Immature natural killer cell (primary cell): ENCODE measurements at regions not wholly inside any gene's neighbourhood (a gene's known extent, or its start where the extent isn't known, plus 50 kb on each side); places are given as distances from the start of the nearest gene placed in this dataset.
"Not testable (repeated sequence)": the region's sequence is repeated elsewhere in the genome, so short reads cannot be mapped to it uniquely, and the experiment has no call there.

Source experiments
- DNase-seq, 3 donors: peaks; one replicate each; pipeline ENCODE4 v3.0.0; 2022; ENCODE audit warnings: mixed read lengths in 1 of 3
- H3K27ac Mint-ChIP-seq, 6 donors: one replicate each; pipeline ENCODE4 v1.8.0; 2020; ENCODE audit warnings: mixed read lengths in 6 of 6, mild to moderate bottlenecking in 5 of 6, inconsistent platforms in 4 of 6, moderate library complexity in 3 of 6
- H3K27me3 Mint-ChIP-seq, 3 donors: one replicate each; pipeline ENCODE4 v1.8.0; 2020 to 2021; ENCODE audit warnings: low read depth in 3 of 3, mild to moderate bottlenecking in 3 of 3, mixed read lengths in 3 of 3, moderate library complexity in 3 of 3, inconsistent platforms in 1 of 3
- H3K36me3 Mint-ChIP-seq, 3 donors: one replicate each; pipeline ENCODE4 v1.8.0; 2020; ENCODE audit warnings: mixed read lengths in 3 of 3, inconsistent platforms in 2 of 3, mild to moderate bottlenecking in 2 of 3
- H3K4me1 Mint-ChIP-seq, 2 donors: one replicate each; pipeline ENCODE4 v1.8.0; 2020; ENCODE audit warnings: inconsistent platforms in 2 of 2, mild to moderate bottlenecking in 2 of 2, mixed read lengths in 2 of 2, moderate library complexity in 1 of 2
- H3K4me3 Mint-ChIP-seq, 5 donors: one replicate each; pipeline ENCODE4 v1.8.0; 2020; ENCODE audit warnings: mild to moderate bottlenecking in 5 of 5, mixed read lengths in 5 of 5, inconsistent platforms in 3 of 5, moderate library complexity in 3 of 5
- H3K9me3 Mint-ChIP-seq, 6 donors: one replicate each; pipeline ENCODE4 v1.8.0; 2020; ENCODE audit warnings: mild to moderate bottlenecking in 6 of 6, mixed read lengths in 6 of 6, inconsistent platforms in 4 of 6, moderate library complexity in 3 of 6

DNA sequence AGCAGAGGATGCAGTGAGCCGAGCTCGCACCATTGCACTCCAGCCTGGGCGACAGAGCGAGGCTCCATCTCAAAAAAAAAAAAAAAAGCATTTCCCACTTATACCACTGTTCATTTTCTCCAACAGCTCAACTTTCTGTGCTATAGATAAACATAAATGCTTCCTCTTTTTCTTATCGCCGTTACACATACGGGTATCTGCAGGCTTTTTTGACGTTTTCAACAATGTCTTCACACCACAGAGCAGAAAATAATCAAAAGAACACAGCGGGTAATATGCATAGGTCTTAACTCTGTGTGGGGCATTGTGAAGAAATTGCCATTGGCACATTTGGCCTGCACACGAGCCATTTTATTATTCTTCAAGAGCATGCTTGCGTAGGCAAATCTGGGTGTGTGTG lies 86.4 kb downstream of the CAPZA3 start:
- H3K27me3 Mint-ChIP-seq, result no peaks in the 10 kb centered on the region
- no peak overlapping the region for H3K4me3 Mint-ChIP-seq
- peaks cover 4 to 21% (median 6%) of the 10 kb centered on the region in 6 donors for H3K9me3 Mint-ChIP-seq
- no peaks in the 10 kb centered on the region for H3K4me1 Mint-ChIP-seq
- H3K36me3 Mint-ChIP-seq, result no peaks in the 10 kb centered on the region
- no peak for DNase-seq
- no peak overlapping the region for H3K27ac Mint-ChIP-seq

GRCh38 chr12:18825138-18825537 lies 87.2 kb downstream of the CAPZA3 start:
- Mint-ChIP-seq H3K27me3 (no peaks in the 10 kb centered on the region), H3K27ac (no peak overlapping the region), H3K4me1 (no peaks in the 10 kb centered on the region), H3K4me3 (no peak overlapping the region), H3K9me3 (peaks cover 4 to 17% (median 9%) of the 10 kb centered on the region in 6 donors), H3K36me3 (no peaks in the 10 kb centered on the region)
- no peak for DNase-seq

DNA sequence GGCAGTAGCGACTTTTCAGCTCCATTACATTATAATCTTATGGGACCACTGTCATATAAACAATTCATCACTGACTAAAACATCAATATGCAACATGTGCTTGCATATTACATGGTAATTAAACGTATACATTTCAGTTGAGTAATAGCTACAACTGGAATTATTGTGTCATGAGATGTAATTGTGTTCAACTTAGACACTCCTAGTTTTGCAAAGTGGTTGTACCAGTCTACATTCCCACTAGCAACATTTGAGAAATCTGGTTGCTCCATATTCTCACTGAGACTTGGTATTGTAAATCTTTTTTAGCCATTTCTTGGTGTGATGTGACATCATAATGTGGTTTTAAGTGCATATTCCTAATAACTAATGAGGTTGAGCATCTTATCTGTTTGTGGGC lies 90.0 kb downstream of the CAPZA3 start:
- peaks cover 0 to 2% (median 0%) of the 10 kb centered on the region in 3 donors for H3K27me3 Mint-ChIP-seq
- no peaks in the 10 kb centered on the region for H3K36me3 Mint-ChIP-seq
- no peaks in the 10 kb centered on the region for H3K4me1 Mint-ChIP-seq
- H3K9me3 Mint-ChIP-seq, result peaks cover 3 to 30% (median 14%) of the 10 kb centered on the region in 6 donors
- H3K27ac Mint-ChIP-seq, result no peak overlapping the region
- DNase-seq, result no peak
- no peak overlapping the region for H3K4me3 Mint-ChIP-seq

GRCh38 chr12:18828483-18828882 lies 90.6 kb downstream of the CAPZA3 start:
- H3K36me3 Mint-ChIP-seq, result no peaks in the 10 kb centered on the region
- H3K27me3 Mint-ChIP-seq, result peaks cover 0 to 2% (median 0%) of the 10 kb centered on the region in 3 donors
- DNase-seq, result no peak
- no peak overlapping the region for H3K4me3 Mint-ChIP-seq
- no peaks in the 10 kb centered on the region for H3K4me1 Mint-ChIP-seq
- no peak overlapping the region for H3K27ac Mint-ChIP-seq
- H3K9me3 Mint-ChIP-seq, result peaks cover 3 to 30% (median 15%) of the 10 kb centered on the region in 6 donors

DNA sequence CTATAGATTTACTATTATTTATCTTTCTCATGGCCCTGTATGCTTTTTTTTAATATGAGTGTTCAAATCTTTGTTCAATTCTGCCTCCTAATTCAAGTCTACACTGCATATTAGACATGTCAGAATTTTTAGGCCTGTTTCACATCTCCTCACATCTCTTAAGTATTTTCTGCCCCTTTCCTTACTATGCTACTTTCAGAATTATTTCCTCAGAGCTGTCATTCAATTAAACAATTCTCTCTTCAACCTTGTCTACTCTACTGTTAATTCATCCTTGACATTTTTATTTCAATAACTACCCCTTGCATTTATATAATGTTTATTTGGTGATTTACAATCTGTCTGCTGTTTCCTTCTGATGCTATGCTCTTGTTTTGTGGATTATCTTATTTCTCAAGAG lies 91.1 kb downstream of the CAPZA3 start:
- no peak overlapping the region for H3K27ac Mint-ChIP-seq
- DNase-seq, result no peak
- peaks cover 3 to 30% (median 15%) of the 10 kb centered on the region in 6 donors for H3K9me3 Mint-ChIP-seq
- H3K4me1 Mint-ChIP-seq, result no peaks in the 10 kb centered on the region
- no peak overlapping the region for H3K4me3 Mint-ChIP-seq
- no peaks in the 10 kb centered on the region for H3K36me3 Mint-ChIP-seq
- peaks cover 0 to 2% (median 0%) of the 10 kb centered on the region in 3 donors for H3K27me3 Mint-ChIP-seq

DNA sequence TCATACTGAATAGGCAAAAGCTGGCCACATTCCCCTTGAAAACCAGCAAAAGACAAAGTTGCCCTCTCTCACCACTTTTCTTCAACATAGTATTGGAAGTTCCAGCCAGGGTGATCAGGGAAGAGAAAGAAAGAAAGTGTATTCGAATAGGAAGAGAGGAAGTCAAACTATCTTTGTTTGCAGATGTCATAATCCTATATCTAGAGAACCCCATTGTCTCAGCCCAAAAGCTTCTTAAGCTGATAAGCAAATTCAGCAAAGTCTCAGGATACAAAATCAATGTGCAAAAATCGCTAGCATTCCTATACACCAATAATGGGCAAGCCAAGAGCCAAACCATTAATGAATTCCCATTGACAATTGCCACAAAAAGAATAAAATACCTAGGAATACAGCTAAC lies 95.0 kb downstream of the CAPZA3 start:
- H3K36me3 Mint-ChIP-seq, H3K27ac Mint-ChIP-seq, H3K27me3 Mint-ChIP-seq, H3K4me1 Mint-ChIP-seq, H3K4me3 Mint-ChIP-seq, DNase-seq: not testable (repeated sequence)
- peaks cover 0 to 24% (median 15%) of the 10 kb centered on the region in 6 donors for H3K9me3 Mint-ChIP-seq

DNA sequence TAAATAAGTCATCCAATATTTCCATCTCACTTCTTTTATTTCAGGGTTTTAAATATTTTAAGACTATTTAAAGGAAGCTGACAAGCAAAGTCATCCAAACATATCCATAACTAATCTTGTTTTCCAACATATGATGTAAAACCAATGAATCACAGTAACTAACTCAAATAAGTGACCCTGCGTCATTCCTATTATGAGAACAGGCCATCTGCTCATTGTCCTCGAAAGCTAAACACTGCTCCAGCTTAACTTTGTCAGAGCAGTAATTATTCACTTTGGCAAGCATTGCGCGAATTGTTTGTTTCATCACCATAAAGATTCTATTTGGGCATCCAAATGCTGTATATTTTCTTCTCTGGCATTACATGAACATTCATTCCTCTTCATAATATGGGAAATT lies 99.1 kb downstream of the CAPZA3 start:
- H3K4me3 Mint-ChIP-seq, result no peak overlapping the region
- H3K9me3 Mint-ChIP-seq, result peaks cover 0 to 8% (median 3%) of the 10 kb centered on the region in 6 donors
- H3K27me3 Mint-ChIP-seq, result peaks cover 0 to 2% (median 0%) of the 10 kb centered on the region in 3 donors
- no peaks in the 10 kb centered on the region for H3K36me3 Mint-ChIP-seq
- H3K4me1 Mint-ChIP-seq, result no peaks in the 10 kb centered on the region
- H3K27ac Mint-ChIP-seq, result no peak overlapping the region
- no peak for DNase-seq

GRCh38 chr12:18837505-18837904 lies 99.6 kb downstream of the CAPZA3 start:
- H3K27ac Mint-ChIP-seq, result no peak overlapping the region
- H3K27me3 Mint-ChIP-seq, result peaks cover 0 to 2% (median 0%) of the 10 kb centered on the region in 3 donors
- no peaks in the 10 kb centered on the region for H3K4me1 Mint-ChIP-seq
- H3K36me3 Mint-ChIP-seq, result no peaks in the 10 kb centered on the region
- no peak overlapping the region for H3K4me3 Mint-ChIP-seq
- no peak for DNase-seq
- peaks cover 0 to 8% (median 2%) of the 10 kb centered on the region in 6 donors for H3K9me3 Mint-ChIP-seq

- H3K27ac Mint-ChIP-seq, result not testable (repeated sequence)
- peaks cover 0 to 10% (median 1%) of the 10 kb centered on the region in 6 donors for H3K9me3 Mint-ChIP-seq
Measured at GRCh38 chr12:18840997-18841396, 103.1 kb downstream of the CAPZA3 start.

DNA sequence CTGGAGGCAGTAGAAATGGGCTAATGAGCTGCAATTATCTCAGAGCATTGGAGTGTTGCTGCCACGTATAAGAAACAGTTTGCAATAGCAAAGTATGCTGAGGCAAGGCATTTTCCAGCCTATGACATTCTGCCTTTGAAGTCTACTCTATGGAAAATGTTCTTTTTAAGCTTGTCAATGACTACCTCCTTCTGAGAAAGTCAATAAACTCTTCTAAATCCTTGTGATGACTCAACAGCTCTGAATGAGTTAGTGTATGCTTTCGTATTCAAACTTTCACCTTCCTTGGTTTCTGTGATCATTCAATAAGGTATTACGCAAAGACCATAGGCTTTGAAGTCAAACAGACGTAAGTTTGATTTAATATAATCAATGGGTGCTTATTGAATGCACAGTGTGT lies 111.2 kb downstream of the CAPZA3 start:
- no peak for DNase-seq
- Mint-ChIP-seq H3K36me3 (peaks cover 0 to 4% (median 0%) of the 10 kb centered on the region in 3 donors), H3K9me3 (peaks cover 0 to 7% (median 3%) of the 10 kb centered on the region in 6 donors), H3K4me1 (peaks cover 0 to 4% of the 10 kb centered on the region in 2 donors), H3K4me3 (no peak overlapping the region), H3K27ac (no peak overlapping the region), H3K27me3 (peaks cover 0 to 2% (median 1%) of the 10 kb centered on the region in 3 donors)

More at GRCh38 chr12:18840997-18841396, 103.1 kb downstream of the CAPZA3 start:
- H3K36me3 Mint-ChIP-seq, H3K4me1 Mint-ChIP-seq, H3K4me3 Mint-ChIP-seq, H3K27me3 Mint-ChIP-seq, DNase-seq: not testable (repeated sequence)

- no peak overlapping the region for H3K27ac Mint-ChIP-seq
- no peak for DNase-seq
- no peak overlapping the region for H3K4me3 Mint-ChIP-seq
- peaks cover 0 to 7% (median 2%) of the 10 kb centered on the region in 6 donors for H3K9me3 Mint-ChIP-seq
- peaks cover 0 to 4% of the 10 kb centered on the region in 2 donors for H3K4me1 Mint-ChIP-seq
- H3K36me3 Mint-ChIP-seq, result peaks cover 0 to 4% (median 0%) of the 10 kb centered on the region in 3 donors
- peaks cover 0 to 2% (median 0%) of the 10 kb centered on the region in 3 donors for H3K27me3 Mint-ChIP-seq
Measured at GRCh38 chr12:18849761-18850160, 111.8 kb downstream of the CAPZA3 start.

GRCh38 chr12:18850752-18851151 lies 112.8 kb downstream of the CAPZA3 start:
- H3K27ac Mint-ChIP-seq, result no peak overlapping the region
- peaks cover 0 to 4% of the 10 kb centered on the region in 2 donors for H3K4me1 Mint-ChIP-seq
- H3K27me3 Mint-ChIP-seq, result peaks cover 0 to 2% (median 0%) of the 10 kb centered on the region in 3 donors
- no peak overlapping the region for H3K4me3 Mint-ChIP-seq
- H3K36me3 Mint-ChIP-seq, result peaks cover 0 to 4% (median 0%) of the 10 kb centered on the region in 3 donors
- H3K9me3 Mint-ChIP-seq, result peaks cover 0 to 7% (median under 1%) of the 10 kb centered on the region in 6 donors
- DNase-seq, result no peak

GRCh38 chr12:18851271-18851670 lies 113.4 kb downstream of the CAPZA3 start:
- no peak for DNase-seq
- Mint-ChIP-seq H3K27me3 (peaks cover 0 to 2% (median 0%) of the 10 kb centered on the region in 3 donors), H3K27ac (no peak overlapping the region), H3K4me1 (peaks cover 0 to 4% of the 10 kb centered on the region in 2 donors), H3K4me3 (no peak overlapping the region), H3K9me3 (peaks cover 0 to 7% (median under 1%) of the 10 kb centered on the region in 6 donors), H3K36me3 (peaks cover 0 to 4% (median 0%) of the 10 kb centered on the region in 3 donors)

DNA sequence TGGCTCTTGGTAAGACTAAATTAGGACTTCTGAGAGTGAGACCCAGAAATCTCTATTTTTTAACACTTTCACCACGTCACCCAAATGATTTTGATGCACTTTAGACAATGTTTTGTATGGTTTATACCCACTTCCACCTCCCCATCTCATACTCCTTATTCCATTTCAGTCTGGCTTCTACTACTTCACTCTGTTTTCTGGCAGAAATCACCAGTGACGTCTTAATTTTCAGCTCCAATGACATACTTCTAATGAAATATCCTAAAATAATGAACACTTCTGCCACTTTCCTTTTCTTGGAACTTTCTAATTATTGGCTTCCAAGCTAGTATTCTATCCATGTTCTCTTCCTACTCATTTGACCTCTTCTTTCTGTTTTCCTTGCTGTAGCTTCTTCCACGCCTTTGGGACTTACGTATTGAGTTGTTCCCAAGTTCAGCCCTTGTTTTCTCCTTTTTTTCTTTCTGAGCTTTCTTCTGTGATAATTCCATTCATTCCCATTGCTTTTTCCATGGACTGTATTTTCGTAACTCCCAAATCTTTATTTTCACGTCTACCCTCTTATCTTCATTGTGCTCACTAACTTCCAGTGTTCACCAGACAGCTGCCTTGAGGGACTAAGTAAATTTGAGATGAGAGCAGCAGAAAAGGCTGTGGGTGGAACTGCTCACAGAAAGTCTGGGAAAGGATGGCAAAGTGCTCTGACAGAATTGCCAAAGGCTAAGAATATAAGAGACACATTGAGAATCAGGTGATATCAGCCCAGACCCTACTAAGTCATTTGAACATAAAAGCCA lies 115.8 kb downstream of the CAPZA3 start:
- DNase-seq, result no peak
- Mint-ChIP-seq H3K9me3 (peaks cover 0 to 7% (median 0%) of the 10 kb centered on the region in 6 donors), H3K4me3 (no peak overlapping the region), H3K27ac (no peak overlapping the region), H3K27me3 (peaks cover 0 to 2% (median 0%) of the 10 kb centered on the region in 3 donors), H3K4me1 (peaks cover 0 to 4% of the 10 kb centered on the region in 2 donors), H3K36me3 (peaks cover 0 to 4% (median 0%) of the 10 kb centered on the region in 3 donors)
